Fibroblast of skin of abdomen (primary cell): ENCODE measurements at regions not wholly inside any gene's neighbourhood (a gene's known extent, or its start where the extent isn't known, plus 50 kb on each side); places are given as distances from the start of the nearest gene placed in this dataset.

Source experiments
- DNase-seq: peaks from one replicate; pipeline ENCODE4 v3.0.0-alpha.2; 2013

DNA sequence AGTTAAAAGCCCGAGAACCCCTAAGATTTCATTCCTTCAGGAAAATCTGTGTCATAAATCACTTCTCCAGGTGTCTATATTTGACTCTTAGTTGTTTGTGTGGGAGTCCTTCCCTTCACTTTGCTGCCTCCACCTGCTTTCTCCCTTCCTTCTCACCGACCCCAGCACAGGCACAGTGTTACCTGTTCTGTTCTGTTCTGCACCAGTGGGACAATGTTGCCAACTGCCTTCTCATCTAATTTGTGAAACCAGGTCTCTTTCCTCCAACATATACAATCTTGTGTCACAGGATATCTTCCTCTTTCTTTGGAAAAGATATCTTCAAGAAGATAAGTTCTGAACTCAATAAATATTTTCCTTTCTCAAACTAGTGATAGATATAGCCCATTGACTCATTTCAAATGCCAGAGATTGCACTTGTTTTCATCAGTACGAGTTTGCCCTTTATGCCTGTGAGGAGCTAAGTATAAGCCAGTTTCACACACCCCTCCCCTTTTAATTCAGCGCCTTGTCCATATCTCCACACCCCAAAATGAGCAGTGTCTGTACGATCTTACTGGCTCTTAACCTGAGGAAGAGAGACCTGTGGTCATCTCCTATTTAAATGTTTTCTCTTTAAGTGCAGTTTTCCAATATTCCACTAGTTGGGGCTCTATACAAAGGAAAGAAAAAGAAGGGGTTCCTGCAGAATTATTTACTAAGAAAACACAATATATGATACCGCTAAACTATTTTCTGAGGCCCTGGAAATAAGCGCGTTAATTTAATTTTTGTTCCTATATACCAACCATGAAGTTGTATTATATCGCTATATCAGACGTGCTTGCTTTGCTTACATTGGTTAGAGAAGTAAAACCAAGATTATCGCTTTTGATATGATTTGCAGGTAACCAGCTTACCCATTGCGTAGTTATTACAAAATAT lies 81.6 kb upstream of the PREP start:
- peak; percentile 57 for DNase-seq

DNA sequence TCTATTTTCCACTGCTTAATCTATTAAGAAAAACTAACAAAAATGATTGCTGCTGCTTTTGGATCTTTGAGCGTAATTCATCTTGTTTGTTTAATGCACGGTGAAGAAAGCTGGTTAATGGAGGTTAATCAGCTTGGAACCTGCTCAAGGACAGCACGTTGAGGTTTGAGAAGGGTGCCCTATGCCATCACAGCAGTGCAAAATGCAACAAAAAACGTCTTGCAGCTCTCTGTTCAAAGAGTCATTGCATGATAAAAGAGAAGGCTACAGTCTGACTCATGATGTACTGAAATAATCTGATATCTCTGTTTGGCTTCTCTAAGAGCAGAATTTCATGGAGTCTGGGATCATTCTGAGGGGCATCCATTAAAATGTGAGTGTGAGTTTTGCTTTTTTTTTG lies 80.6 kb upstream of the PREP start:
- DNase-seq, result peak; percentile 42

DNA sequence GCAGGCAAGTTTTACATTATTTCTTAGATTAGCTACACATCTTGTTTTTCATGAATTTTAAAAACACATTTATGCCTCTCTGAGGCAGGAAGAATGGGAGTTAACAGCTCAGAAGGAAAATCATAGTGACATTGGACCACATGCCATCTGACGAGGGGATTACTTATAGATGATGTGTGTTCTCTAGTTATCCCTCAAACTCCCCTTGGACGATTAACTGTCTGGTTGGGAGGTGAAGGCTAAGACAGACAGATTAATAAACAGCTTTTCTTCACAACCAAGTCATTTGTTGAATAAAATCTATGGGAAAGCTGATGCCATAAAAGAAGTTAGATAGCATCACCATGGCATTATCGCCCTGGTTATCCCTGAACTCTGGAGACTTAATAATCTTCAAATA lies 80.0 kb upstream of the PREP start:
- no peak for DNase-seq

DNA sequence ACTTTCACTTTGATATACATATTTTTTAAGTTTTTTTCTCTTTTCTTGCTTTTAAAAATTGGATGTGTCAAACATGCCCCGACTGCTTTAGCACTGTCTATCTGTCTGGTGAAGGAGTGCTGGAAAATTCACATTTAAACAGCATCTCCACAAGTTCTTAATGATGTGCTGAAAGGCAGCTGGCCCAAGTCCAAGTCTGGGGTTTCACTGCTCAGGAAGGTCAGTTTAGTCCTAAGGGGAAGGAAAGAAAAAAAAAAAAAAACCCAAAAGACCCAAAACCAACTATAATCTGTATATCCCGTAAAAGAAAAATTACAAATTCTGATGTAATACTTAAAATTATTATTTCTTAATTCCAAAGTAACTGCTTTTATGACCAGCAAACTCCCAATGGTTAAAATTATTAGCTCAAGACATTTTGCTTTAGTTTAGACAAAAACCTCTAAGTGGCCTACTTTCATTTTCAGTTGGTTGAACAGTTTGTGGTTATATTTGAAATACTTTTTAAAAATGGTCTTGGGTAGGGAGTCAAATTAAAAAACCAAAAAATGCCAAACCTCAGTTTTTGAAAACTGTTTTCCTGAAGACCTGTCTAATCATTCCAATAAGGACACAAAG lies 79.5 kb upstream of the PREP start:
- peak; percentile 88 for DNase-seq

DNA sequence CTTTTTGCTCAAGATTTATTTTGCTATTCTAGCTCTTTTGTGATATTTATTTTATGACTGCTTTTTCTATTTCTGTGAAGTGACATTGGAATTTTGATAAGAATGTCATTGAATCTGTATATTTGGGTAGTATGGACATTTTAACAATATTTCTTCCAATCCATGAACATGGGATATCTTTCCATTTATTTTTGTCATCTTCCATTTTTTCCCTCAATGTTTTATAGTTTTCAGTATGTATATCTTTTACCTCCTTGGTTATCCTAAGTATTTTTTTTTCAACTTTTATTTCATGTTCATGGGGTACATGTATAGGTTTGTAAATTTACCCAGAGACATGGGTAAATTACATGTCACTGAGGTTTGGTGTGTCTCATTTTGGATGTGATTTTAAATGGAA lies 74.1 kb upstream of the PREP start:
- no peak for DNase-seq

DNA sequence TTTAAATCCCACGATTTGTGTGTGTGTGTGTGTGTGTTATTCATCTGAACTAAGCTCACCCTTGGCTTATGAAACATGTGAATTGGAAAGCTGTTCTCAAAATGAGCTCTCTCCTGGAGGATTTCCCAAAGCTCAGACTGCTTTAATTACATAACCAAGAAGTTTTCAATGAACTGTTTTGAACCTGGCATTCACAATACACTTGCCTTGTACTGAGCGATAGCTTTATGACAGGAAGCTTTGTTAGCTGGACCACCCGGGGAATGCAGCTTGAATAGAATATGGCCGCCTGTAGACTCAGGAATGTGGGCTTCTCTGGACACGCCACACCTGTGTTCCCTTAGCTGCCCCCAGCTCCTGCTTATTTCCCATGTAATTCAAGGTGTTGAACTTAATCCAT lies 71.4 kb upstream of the PREP start:
- DNase-seq, result peak; percentile 31

DNA sequence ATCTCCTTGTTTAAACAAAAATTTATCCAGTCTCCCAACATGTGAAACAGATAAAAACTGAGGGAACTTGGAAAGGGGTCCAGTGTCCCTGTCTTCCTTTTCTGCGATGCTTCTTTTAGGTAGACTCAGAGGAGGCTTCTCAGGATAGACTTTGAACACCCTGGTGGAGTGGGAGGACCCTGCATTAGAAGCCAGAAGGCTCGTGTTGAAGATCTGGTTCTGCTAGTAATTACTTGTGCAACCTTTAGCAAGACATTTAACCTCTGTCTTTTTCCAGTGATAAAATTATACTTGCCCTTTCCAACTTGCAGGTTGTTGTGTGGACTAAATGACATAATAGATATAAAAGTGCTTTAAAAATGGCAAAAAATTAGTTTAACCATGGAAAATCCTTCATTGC lies 67.1 kb upstream of the PREP start:
- no peak for DNase-seq

DNA sequence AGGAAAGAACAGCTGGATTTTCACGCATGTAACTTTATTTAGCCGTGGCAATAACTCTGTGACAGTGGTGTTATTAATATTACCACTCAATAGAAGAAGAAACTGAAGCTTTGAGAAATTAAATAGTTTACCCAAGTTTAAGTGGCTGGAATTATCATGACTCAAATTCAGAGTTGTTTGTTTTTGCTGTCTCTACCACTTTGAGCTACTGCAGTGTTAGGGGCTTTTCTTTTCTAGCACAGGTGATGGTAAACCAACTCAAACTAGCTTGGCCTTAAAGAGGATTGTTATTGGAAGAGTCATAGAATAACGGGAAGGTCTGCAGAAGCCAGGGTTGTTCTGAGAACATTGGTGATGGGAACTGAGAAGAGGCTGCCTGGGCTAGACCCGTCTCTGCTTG lies 66.0 kb upstream of the PREP start:
- no peak for DNase-seq

DNA sequence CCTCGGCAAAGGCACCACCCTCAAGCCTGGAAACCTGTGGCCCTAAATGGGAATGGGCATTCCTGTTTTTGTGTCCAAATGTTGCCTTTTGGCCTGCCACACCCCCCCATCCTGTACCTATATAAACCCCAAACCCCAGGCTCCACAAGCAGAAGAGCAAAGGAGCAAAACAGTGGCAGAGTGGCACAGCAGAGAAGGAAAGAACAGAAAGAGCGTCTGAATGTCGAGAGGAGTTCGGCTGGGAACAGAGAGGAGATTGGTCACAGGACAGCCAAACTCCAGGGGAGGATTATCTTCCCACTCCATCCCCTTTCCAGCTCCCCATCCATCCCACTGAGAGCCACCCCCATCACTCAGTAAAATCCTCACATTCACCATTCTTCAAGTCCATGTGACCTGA lies 58.0 kb upstream of the PREP start:
- DNase-seq, result no peak

DNA sequence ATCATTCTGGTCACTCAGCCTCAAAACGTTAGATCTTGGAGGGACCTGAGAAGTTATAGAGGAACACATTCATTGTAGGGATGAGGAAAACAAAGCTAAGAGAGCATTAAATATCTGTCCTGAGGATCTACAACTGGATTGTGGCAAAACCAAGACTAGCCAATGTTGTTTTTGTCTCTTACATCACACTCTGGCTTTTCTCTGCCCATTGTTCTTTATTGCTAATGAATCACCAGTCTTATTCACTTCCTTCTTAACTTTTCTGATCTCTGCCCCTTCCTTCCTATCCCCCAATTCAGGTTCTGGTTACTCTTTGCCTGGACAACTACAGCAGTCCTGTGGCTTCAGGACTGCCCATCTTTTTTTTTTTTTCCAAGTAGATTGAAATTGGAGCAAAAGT lies 57.0 kb upstream of the PREP start:
- DNase-seq, result peak; percentile 39

DNA sequence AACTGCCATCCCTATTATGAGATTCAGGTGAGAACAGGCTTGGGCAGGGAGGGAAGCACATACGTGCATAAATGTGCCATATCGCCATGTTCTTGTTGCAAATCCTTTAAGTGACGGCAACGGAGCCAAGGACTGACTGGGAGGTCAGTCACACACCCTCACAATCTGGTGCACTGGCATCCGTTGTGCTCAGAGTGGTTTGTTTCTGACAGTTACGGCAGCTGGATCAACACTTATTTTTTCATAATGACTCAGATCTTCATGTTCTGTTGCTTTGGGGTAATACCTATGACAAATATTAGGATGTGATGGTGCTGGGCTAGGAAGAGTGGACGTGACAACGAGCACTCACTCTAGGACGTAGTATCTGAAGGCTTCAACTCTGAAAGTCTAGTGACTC lies 56.2 kb upstream of the PREP start:
- no peak for DNase-seq

DNA sequence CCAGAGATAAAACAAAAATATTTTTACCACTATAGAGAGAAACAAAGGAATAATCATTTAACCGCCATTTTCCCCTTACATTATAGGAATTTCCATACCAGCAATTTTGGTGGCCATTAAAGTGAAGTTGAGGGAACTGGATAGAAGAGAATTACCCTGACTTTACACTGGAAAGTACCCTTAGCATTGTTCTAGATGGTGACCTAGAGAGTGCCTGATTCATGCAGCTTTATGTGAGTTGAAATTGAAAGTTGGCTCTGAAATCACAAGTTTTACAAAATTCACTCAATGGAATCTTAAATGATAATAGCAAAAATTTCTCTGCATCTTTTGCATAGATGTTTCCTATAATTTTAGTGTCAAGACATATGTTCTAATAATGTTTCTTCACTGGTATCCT lies 55.7 kb upstream of the PREP start:
- DNase-seq, result no peak

DNA sequence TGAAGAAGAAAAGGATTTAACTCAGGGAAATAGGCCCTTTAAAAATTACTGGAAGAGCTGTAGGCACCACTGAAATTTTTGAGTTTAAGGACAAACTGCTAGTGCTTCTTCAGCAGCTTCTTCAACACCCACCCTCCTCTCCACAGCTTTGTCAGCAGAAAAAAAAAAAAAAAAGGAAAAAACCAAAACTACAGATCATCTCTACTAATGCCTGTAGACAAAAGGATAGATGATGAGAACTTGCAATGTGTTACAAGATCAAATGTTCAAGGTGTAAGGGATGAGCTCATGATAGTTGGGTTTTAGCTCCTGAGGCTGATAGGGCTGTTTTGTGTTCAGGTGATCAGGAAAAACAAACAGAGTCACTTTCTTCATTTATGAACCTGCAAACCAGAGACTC lies 55.2 kb upstream of the PREP start:
- DNase-seq, result no peak

DNA sequence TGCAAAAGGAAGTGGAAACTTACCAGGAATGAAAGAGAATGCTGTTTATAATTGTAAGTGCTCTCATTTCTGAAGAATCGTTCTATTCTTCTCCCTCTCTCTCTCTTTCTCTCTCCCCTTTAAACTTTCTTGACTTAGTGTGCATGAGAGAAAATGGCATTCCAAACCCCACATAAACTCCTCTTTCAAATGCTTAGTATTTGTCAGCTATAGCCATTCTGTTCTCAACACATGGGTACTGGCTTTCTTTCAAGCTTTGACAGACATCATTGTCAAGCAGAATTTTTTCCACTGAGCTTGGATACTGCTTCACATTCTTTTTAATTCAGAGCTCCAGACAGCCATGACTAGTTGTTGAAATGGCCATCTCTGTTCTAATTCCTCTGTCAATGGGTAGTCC lies 51.1 kb upstream of the PREP start:
- DNase-seq, result no peak

DNA sequence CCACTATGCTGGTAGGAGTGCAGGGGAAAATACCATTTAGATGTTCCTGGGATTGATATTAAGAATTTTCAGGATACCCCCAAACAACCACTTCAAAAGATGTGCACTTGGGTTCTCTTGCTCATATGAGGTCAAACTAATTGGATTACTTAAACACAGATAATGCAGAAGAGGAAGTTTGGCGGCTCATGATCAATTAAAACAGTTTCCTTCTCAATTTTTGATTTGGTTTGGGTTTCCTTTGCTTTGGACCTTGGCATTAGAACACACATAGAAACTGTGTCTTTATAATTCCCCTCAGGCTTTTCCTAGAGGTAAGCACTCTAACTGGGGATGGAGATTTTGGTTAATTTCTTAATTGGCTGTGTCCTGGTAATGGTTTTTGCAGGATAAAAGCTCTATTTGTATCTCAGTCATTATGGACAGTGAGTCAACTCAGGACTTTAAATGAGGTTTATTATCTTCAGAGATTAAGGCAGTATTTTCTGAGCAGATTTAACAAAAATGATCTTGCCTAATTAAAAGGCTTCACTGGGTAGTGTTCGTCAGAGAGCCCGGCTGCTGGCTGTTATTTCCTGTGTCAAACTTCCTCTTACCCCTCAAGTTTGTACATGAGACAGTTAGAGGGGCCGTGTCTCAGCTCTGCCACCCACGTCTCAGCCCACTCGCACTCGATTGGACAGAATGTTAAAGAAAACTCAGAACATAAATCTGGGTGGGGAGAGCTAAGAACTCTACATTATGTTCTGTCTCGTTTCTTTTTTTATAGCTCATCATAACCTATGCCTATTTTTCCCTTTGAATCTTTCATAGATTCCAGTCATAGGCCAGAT lies 50.3 kb upstream of the PREP start:
- no peak for DNase-seq
